PC-9 (cell line): ENCODE measurements at regions not wholly inside any gene's neighbourhood (a gene's known extent, or its start where the extent isn't known, plus 50 kb on each side); places are given as distances from the start of the nearest gene placed in this dataset.

ENCODE experiments used
- BruUV-seq: library from RNA; stranded (reverse); fragments of 400-500 nt; replicated peaks from 2 replicates; lab custom pipeline; 2021; lab: Mats Ljungman, UMichigan
- CTCF ChIA-PET: fragments of 300-600 bp; sonication (Branson Sonifier 250); formaldehyde crosslinking; loops from one replicate; lab custom pipeline; 2022; ENCODE audit warnings: antibody characterized with exemption; lab: Charles Lee
- POLR2A ChIA-PET: fragments of 300-600 bp; sonication (Branson Sonifier 250); formaldehyde crosslinking; loops from one replicate; lab custom pipeline; 2022; ENCODE audit warnings: antibody characterized with exemption; ENCODE audit not compliant: unreplicated experiment; lab: Charles Lee
- DNase-seq, 2 experiments: peaks; one replicate each; pipeline versions ENCODE4 v3.0.0 to v3.0.0-alpha.2; 2015 to 2022; ENCODE audit warnings: mixed read lengths in 1 of 2
- H2AFZ ChIP-seq: fragments of 200-600 bp; sonication (generic); 2 replicates; pipeline ENCODE4 v1.8.1; 2017; ENCODE audit warnings: antibody characterized with exemption
- H3F3A ChIP-seq: fragments of 200-600 bp; sonication (generic); 2 replicates; pipeline ENCODE4 v1.8.1; 2017; ENCODE audit warnings: antibody characterized with exemption, mild to moderate bottlenecking, low read depth; ENCODE audit not compliant: insufficient read depth
- H3K27ac ChIP-seq: fragments of 200-600 bp; sonication (generic); 2 replicates; pipeline ENCODE4 v1.6.1; 2016; ENCODE audit warnings: mixed run types
- H3K27me3 ChIP-seq: fragments of 200-600 bp; sonication (generic); 2 replicates; pipeline ENCODE4 v1.6.1; 2016; ENCODE audit warnings: low read depth, mixed run types; ENCODE audit not compliant: insufficient read depth
- H3K36me3 ChIP-seq: fragments of 200-600 bp; sonication (generic); 2 replicates; pipeline ENCODE4 v1.6.1; 2016; ENCODE audit warnings: low read depth, mixed run types
- H3K4me1 ChIP-seq: fragments of 200-600 bp; sonication (generic); replicated peaks from 2 replicates; pipeline ENCODE4 v1.6.1; 2016; ENCODE audit warnings: mixed run types; ENCODE audit not compliant: insufficient read depth
- H3K4me2 ChIP-seq: fragments of 200-600 bp; sonication (generic); 2 replicates; pipeline ENCODE4 v1.6.1; 2017; ENCODE audit warnings: mixed run types
- H3K4me3 ChIP-seq: fragments of 200-600 bp; sonication (generic); 2 replicates; pipeline ENCODE4 v1.6.1; 2016; ENCODE audit warnings: mixed run types
- H3K79me2 ChIP-seq: fragments of 200-600 bp; sonication (generic); 2 replicates; pipeline ENCODE4 v1.6.1; 2017; ENCODE audit warnings: low read depth, mixed run types
- H3K9me2 ChIP-seq: fragments of 200-600 bp; sonication (generic); 2 replicates; pipeline ENCODE4 v1.8.1; 2017; ENCODE audit warnings: mild to moderate bottlenecking; ENCODE audit not compliant: insufficient read depth
- H3K9me3 ChIP-seq: fragments of 200-600 bp; sonication (generic); 2 replicates; pipeline ENCODE4 v1.8.1; 2016; ENCODE audit warnings: low read depth; ENCODE audit not compliant: insufficient read depth
- H4K20me1 ChIP-seq: fragments of 200-600 bp; sonication (generic); 2 replicates; pipeline ENCODE4 v1.8.1; 2017; ENCODE audit not compliant: insufficient read depth
- EZH2 ChIP-seq: fragments of 200-600 bp; sonication (generic); IDR thresholded peaks from 2 replicates; pipeline ENCODE4 v1.8.0; 2017; ENCODE audit warnings: antibody characterized with exemption, low read depth
- intact Hi-C: fragments of 100-400 bp; cut with micrococcal nuclease; formaldehyde crosslinking; loops from one replicate; pipeline ENCODE4 v1.10.0; 2022; ENCODE audit not compliant: unreplicated experiment
- TF ChIP-seq, protein P1 (sequence below): fragments of 200-600 bp; sonication (generic); conservative IDR thresholded peaks from 2 replicates; pipeline ENCODE4 v1.6.1; 2017; ENCODE audit warnings: mixed run types, antibody characterized with exemption, mild to moderate bottlenecking, moderate library complexity

GRCh38 chr14:98189062-98189461 lies 1082.9 kb downstream of the BCL11B start:
- Histone ChIP-seq H3K79me2 (no peaks in the 10 kb centered on the region), H3K4me2 (no peak overlapping the region), H3K27ac (no peak overlapping the region), H3K9me2 (no peaks in the 10 kb centered on the region), H3K27me3 (no peaks in the 10 kb centered on the region), H3K9me3 (no peaks in the 10 kb centered on the region), H3F3A (no peaks in the 10 kb centered on the region), H2AFZ (no peak overlapping the region), H4K20me1 (no peaks in the 10 kb centered on the region), H3K4me1 (no peaks in the 10 kb centered on the region), H3K36me3 (no peaks in the 10 kb centered on the region), H3K4me3 (no peak overlapping the region)
- no peak for DNase-seq
- ChIA-PET CTCF (no interaction called here), POLR2A (no interaction called here)
- BruUV-seq, result no TSS peak
- intact Hi-C loops, result no loop called here
- TF ChIP-seq EZH2, result no peak
- TF ChIP-seq, protein P1, sequence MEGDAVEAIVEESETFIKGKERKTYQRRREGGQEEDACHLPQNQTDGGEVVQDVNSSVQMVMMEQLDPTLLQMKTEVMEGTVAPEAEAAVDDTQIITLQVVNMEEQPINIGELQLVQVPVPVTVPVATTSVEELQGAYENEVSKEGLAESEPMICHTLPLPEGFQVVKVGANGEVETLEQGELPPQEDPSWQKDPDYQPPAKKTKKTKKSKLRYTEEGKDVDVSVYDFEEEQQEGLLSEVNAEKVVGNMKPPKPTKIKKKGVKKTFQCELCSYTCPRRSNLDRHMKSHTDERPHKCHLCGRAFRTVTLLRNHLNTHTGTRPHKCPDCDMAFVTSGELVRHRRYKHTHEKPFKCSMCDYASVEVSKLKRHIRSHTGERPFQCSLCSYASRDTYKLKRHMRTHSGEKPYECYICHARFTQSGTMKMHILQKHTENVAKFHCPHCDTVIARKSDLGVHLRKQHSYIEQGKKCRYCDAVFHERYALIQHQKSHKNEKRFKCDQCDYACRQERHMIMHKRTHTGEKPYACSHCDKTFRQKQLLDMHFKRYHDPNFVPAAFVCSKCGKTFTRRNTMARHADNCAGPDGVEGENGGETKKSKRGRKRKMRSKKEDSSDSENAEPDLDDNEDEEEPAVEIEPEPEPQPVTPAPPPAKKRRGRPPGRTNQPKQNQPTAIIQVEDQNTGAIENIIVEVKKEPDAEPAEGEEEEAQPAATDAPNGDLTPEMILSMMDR, result no peak

GRCh38 chr14:98189511-98189910 lies 1082.5 kb downstream of the BCL11B start:
- Histone ChIP-seq H3K4me2 (no peak overlapping the region), H3K36me3 (no peaks in the 10 kb centered on the region), H3F3A (no peaks in the 10 kb centered on the region), H3K79me2 (no peaks in the 10 kb centered on the region), H3K9me3 (no peaks in the 10 kb centered on the region), H2AFZ (no peak overlapping the region), H3K27me3 (no peaks in the 10 kb centered on the region), H3K27ac (no peak overlapping the region), H3K4me3 (no peak overlapping the region), H3K9me2 (no peaks in the 10 kb centered on the region), H3K4me1 (no peaks in the 10 kb centered on the region), H4K20me1 (no peaks in the 10 kb centered on the region)
- BruUV-seq, result no TSS peak
- ChIA-PET CTCF (no interaction called here), POLR2A (no interaction called here)
- DNase-seq, result no peak
- intact Hi-C loops, result no loop called here
- TF ChIP-seq, protein P1, result no peak
- TF ChIP-seq EZH2, result no peak

DNA sequence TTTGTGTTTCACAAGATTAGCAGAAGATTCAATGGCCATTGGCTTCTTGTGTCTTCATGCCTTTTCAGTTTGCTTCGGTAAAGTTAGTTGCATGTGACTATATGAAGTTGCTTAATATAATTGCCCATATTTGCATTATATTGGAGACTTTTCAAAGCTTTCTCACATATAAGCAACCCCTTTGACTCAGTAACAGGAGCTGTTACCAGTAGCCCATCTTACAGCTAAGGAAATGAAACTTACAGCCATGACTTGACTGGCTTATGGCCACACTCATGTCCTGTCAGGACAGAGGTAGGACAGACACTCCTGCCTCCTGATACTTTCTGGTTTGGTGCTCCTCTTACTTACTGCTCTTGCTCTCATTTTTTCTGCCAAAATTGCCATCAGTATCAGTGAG lies 1082.1 kb downstream of the BCL11B start:
- H3K27me3 ChIP-seq, result no peaks in the 10 kb centered on the region
- BruUV-seq, result no TSS peak
- no peaks in the 10 kb centered on the region for H3K79me2 ChIP-seq
- intact Hi-C loops, result no loop called here
- no peak overlapping the region for H3K4me3 ChIP-seq
- no peaks in the 10 kb centered on the region for H3K9me2 ChIP-seq
- H3K4me1 ChIP-seq, result no peaks in the 10 kb centered on the region
- H3K27ac ChIP-seq, result no peak overlapping the region
- H4K20me1 ChIP-seq, result no peaks in the 10 kb centered on the region
- ChIA-PET POLR2A (no interaction called here), CTCF (no interaction called here)
- H3K9me3 ChIP-seq, result no peaks in the 10 kb centered on the region
- TF ChIP-seq EZH2, result no peak
- TF ChIP-seq, protein P1, result no peak
- H3K36me3 ChIP-seq, result no peaks in the 10 kb centered on the region
- H3F3A ChIP-seq, result no peaks in the 10 kb centered on the region
- H3K4me2 ChIP-seq, result no peak overlapping the region
- no peak for DNase-seq
- no peak overlapping the region for H2AFZ ChIP-seq
